ENCODE measurements at regions not wholly inside any gene's neighbourhood (a gene's known extent, or its start where the extent isn't known, plus 50 kb on each side); places are given as distances from the start of the nearest gene placed in this dataset.
"Not testable (repeated sequence)": the region's sequence is repeated elsewhere in the genome, so short reads cannot be mapped to it uniquely, and the experiment has no call there.

GRCh38 chr21:6454648-6455340 is 4066.6 kb upstream of the TPTE start:
- not testable (repeated sequence) for TF ChIP-seq CTCF, POLR2A (IDR thresholded peaks at IDR 0.05)
